HG02852 (cell line): ENCODE measurements at regions not wholly inside any gene's neighbourhood (a gene's known extent, or its start where the extent isn't known, plus 50 kb on each side); places are given as distances from the start of the nearest gene placed in this dataset.

Experiments
- ATAC-seq: cut with Tn5 transposase; IDR thresholded peaks from one replicate; pipeline ENCODE4 v1.9.1; 2021; ENCODE audit warnings: mild to moderate bottlenecking, moderate library complexity; ENCODE audit not compliant: unreplicated experiment

GRCh38 chr4:1466863-1467165 lies 60.6 kb upstream of the NKX1-1 start:
- no peak for ATAC-seq

- no peak for ATAC-seq
Measured at GRCh38 chr4:1466034-1466862, 60.0 kb upstream of the NKX1-1 start.

DNA sequence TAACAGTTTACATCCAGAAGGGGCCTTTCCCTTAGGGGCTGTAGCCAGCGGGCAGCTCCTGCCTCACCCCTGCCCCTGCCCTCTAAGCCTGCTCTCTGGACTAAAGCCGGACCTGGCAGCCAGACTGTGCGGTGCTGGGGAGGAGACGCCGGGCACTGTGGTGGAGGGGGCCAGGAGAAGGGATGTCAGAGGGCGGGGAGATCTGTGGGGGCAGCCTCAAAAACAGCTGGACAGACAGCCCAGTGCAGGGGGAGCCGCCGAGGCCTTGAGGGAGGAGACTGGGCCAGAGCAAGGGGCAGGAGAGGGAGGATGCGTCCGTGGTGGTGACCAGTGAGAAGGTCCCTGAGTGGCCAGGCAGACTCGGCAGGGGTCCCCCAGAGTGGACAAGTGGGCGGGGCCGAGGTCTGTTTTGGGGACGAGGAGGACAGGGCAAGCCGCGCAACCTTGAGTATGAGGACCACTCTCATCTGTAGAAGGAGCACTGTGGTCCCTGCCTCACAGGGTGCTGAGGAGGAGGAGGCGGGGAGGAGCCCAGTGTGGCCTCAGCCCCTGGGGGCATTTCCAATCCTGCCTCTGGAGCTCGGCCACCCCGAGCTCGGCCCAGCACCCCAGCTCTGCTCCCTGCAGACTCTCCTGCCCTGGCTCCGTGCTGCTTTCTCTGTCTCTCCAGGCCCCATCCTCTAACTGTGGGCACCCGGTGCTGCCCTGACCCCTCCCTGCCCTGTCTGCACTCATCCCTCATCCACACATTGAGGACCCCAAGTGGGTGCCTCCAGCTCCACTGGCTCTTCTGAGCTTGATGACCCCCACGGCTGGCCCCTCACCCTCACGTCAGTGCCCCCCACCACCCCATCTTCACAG lies 59.2 kb upstream of the NKX1-1 start:
- ATAC-seq: no peak

DNA sequence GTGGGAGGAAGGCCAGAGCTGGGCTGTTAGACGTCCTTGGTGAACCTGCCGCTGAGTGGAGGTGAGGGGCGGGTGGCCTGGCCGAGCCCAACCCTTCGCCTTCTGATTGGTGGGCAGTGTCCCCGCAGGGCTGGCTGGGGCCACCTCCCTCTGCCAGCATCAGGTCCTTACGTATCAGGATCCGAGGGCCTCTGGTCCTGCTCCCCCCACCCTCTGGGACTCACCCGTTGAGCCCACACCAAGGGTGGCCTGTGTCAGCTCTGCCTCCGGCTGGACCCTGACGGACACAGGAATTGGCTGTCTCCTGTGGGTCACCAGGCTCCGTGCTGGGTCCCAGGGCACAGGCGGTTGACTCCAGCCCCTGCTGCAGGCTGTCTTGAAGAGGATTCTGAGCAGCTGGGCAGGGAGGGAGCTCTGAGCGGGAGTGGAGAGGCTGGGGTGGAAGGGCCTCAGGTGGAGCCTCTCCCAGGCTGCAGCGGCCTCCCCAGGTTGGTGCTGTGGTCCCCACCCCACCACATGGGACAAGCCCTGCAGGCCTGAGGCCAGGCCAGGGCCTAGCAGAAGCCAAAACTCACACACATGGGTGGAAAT lies 58.4 kb upstream of the NKX1-1 start:
- ATAC-seq: no peak

DNA sequence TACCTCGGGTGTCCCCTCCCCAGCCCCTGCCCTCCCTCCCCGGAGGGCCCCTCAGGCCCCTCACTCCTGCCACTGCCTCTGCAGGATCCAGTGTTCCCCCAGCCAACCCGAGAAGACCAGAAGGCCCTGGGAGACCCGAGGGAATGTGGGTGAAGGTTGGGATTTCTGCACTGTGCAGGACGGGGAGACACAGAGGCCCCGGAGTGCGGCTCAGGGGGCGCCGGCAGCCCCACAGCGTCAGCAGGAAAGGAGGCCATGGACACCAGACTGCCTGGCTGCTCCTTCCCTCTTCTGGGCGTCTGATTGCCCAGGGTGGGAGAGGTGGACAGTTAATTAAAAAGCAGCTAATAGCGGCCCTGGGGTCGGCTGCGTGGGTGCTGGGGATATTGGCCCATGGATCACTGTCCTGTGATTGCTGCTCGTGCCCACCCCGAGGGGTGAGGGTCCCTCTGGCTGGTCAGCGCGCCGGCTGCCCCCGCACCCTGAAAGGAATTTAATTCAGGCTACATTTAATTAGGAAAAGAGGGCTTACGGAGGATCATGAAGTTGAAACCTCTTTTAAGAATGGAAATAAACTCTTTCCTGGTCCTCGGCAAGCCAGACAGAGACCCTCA lies 57.8 kb upstream of the NKX1-1 start:
- ATAC-seq: no peak

- no peak for ATAC-seq
Measured at GRCh38 chr4:1463088-1463926, 57.1 kb upstream of the NKX1-1 start.

DNA sequence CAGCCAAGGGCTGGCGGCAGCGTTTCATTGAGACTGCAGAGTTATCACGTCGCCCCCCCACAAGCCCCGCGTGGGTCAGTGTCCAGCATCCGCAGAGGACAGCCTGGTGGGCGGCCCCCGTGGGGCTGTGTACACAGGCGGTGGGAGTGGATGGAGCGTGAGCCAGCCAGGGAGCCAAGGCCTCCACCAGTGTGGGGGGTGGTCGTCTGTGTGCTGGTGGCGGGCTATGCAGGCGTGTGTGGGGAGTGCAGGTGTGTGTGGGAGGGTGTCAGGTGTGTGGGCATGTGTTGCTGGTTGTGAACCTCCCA lies 56.5 kb upstream of the NKX1-1 start:
- no peak for ATAC-seq

DNA sequence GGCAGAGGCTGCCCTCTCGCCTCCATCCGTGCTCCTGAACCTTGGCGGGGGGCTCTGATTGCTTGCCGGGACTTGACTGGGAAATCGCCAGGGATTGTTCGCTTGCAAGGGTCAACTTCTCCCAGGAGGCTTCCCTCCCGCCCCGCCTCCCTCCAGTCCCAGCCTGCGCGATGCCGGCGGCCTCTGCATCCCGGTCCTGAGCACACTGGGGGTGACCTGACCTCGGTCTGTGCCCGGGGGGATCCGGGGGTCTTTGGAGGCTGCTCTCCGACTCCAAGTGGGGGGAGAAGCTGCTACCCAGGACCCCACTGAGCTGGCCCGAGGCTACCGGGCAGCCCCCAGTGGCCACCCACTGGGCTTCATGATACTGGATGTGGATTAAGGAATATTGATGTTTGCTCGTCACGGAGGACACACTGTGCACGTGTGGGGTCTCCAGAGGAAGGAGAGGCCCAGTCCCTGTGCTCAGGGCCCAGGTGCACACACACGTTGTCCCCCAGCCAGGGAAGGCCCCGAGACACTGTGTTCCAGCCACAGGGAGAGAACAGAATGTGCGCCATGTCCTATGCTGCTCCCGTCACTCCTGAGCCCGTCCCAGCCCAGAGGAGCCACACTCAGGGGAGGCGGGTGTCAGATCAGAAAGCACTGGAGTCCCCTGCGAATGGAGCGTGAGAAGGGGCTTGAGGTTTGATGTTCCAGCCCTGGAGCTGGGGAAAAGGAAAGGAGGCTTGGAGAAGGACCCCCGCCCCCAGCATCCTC lies 55.9 kb upstream of the NKX1-1 start:
- no peak for ATAC-seq

DNA sequence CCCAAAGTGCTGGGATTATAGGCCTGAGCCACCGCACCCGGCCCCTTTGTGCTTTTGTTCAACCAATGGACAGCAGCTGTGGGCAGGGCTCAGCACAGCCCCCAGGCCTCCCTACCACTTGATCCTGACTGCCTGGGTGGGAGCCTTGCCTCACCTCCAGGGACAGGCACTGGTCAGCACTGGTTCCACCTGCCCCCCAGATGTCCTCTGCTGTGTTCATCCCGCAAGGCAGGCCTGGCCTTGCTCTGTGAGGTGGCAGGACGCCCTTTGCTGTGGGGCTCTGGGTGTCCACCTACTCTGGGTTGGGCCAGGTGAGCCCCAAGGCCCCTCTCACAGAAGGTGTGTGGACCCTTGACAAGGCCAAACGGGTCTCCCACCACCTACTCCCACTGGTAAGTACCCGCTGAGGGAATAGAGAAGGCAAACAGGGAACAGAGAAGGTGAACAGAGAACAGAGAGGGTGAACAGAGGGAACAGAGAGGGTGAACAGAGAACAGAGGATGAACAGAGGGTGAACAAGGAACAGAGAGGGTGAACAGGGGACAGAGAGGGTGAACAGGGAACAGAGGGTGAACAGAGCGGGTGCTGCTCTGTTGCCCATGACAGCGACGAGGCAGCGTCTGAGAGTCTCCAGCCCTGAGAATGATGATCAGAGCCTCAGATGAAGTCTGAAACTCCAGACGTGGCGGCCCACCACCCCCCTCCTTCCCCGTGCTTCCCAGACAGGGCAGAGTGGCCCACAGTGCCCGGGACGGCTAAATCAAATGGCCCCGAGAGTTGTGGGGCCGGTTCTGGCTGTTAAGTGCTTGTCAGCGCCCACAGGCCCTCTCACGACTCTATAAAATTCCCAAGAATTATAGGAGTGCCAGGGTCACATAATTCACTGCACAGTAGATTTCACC lies 55.0 kb upstream of the NKX1-1 start:
- no peak for ATAC-seq

- no peak for ATAC-seq
Measured at GRCh38 chr4:1459722-1460511, 53.7 kb upstream of the NKX1-1 start.

DNA sequence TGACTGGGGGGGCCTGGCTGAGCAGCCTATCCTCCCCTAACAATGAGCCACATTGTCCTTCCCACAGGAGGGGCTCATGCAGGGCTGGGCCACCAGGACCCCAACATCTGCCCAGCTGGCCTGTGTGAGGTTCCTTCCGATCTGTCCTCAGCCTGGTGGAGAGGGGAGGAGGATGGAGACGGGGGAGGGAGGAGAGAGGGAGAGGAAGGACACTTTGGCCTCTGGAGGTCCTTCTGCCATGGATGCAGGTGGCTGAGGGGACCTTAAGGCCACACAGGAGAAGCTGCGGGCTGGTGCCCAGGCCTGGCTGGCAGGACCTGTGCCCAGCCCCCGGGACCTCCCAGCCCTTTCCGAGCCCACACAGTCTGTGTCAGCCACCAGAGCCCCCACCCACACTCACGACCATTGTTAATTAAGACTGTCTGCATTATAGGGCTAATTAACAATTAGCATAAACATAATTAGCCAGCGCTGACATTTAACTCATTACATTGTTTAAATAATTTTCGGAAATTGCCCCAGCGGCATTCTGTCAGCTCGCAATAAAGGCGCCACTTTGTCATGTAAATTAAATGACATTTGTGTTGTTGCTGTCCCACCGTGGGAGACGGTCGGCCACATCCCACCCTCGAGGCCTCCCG lies 53.0 kb upstream of the NKX1-1 start:
- no peak for ATAC-seq

GRCh38 chr4:1458581-1458980 lies 52.3 kb upstream of the NKX1-1 start:
- no peak for ATAC-seq
